ENCODE measurements at regions not wholly inside any gene's neighbourhood (a gene's known extent, or its start where the extent isn't known, plus 50 kb on each side); places are given as distances from the start of the nearest gene placed in this dataset.

DNA sequence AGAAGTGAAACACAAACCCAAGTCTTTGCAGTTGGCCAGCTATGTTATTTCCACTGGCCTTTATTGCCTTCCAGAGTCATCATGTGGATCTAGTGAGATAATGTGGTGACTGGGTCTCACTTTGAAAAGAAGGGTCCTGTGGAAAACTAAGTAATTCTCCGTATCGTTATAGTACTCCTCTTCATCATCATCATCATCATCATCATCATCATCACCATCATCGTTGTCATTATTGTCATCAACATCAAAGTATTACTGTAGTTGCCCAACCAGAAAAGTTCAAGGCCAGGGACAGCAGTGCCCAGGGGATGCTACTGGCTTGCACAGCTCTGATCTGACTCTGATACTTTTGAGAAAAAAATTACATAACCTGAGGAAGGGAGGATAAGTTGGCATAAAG, 295.6 kb upstream of the F9 start:
- Histone ChIP-seq H3K4me2 (ENCODE audit: low read length) (no peak overlapping the region), H3K9me2 (ENCODE audit: insufficient read depth) (no peaks in the 10 kb centered on the region), H3K4me3 (replicated peaks in 1 of 2; ENCODE audit: low read depth in 1 of 2, low read length in 2 of 2) (no peak overlapping the region), H3K9ac (ENCODE audit: low read length) (no peak overlapping the region), H3K27ac (ENCODE audit: low read depth, low read length) (no peak overlapping the region), H4K20me1 (ENCODE audit: insufficient read depth) (no peaks in the 10 kb centered on the region), H3K27me3 (ENCODE audit: insufficient read depth, low read length) (no peaks in the 10 kb centered on the region), H3K36me3 (ENCODE audit: control insufficient read depth in 1 of 2, insufficient read depth in 2 of 2, low read length in 2 of 2) (no peaks in the 10 kb centered on the region), H3K9me3 (ENCODE audit: control insufficient read depth in 1 of 2, insufficient read depth in 1 of 2, low read depth in 1 of 2, low read length in 2 of 2) (no peaks in the 10 kb centered on the region), H3K4me1 (ENCODE audit: control insufficient read depth in 1 of 2, insufficient read depth in 2 of 2, low read length in 2 of 2) (no peaks in the 10 kb centered on the region), H2AFZ (ENCODE audit: low read depth, low read length, poor library complexity, severe bottlenecking) (no peak overlapping the region), H3K79me2 (ENCODE audit: insufficient read depth, low read length) (no peaks in the 10 kb centered on the region)
- BruUV-seq (replicated peaks) = no TSS peak
- intact Hi-C loops (cut with micrococcal nuclease) = no loop called here
- ChIA-PET RAD21 (ENCODE audit: low non-redundant PET in 1 of 2, low total read pairs in 2 of 2, uncharacterized antibody in 2 of 2, unreplicated experiment in 2 of 2) (no interaction called here), CTCF (no interaction called here), POLR2A (no interaction called here)
- TF ChIP-seq, protein P1, sequence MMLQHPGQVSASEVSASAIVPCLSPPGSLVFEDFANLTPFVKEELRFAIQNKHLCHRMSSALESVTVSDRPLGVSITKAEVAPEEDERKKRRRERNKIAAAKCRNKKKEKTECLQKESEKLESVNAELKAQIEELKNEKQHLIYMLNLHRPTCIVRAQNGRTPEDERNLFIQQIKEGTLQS (IDR thresholded peaks at IDR 0.05) = no peak
- TF ChIP-seq POLR2AphosphoS5 (IDR thresholded peaks at IDR 0.05; ENCODE audit: low read depth, low read length) (no peak), ELF1 (IDR thresholded peaks at IDR 0.05; ENCODE audit: borderline replicate concordance, low read depth) (no peak), CBX3 (IDR thresholded peaks at IDR 0.05; ENCODE audit: low read depth) (no peak), YY1 (IDR thresholded peaks at IDR 0.05; ENCODE audit: extremely low read depth, insufficient replicate concordance, low read depth, low read length) (no peak), EZH2 (IDR thresholded peaks at IDR 0.05) (no peak), ZFX (IDR thresholded peaks at IDR 0.05) (no peak), SRF (IDR thresholded peaks at IDR 0.05; ENCODE audit: low read depth) (no peak), CEBPB (IDR thresholded peaks at IDR 0.05; ENCODE audit: low read depth) (no peak), TCF7L2 (IDR thresholded peaks at IDR 0.05; ENCODE audit: borderline replicate concordance, extremely low read depth, insufficient read depth, insufficient read length) (no peak), ZNF274 (IDR thresholded peaks at IDR 0.05; ENCODE audit: low read depth, low read length) (no peak), POLR2A (IDR thresholded peaks at IDR 0.05; ENCODE audit: borderline replicate concordance, extremely low read depth, insufficient read depth, insufficient read length) (no peak), RAD21 (IDR thresholded peaks at IDR 0.05; ENCODE audit: low read depth) (no peak), SIN3A (IDR thresholded peaks at IDR 0.05; ENCODE audit: low read depth) (no peak), EGR1 (IDR thresholded peaks at IDR 0.05; ENCODE audit: low read depth) (no peak), EZH2phosphoT487 (IDR thresholded peaks at IDR 0.05; ENCODE audit: borderline replicate concordance) (no peak)
- ATAC-seq (no peak), DNase-seq (ENCODE audit: low read depth, low spot score) (no peak)

All from HCT116 (cell line).